T-helper 17 cell (primary cell): ENCODE measurements at regions not wholly inside any gene's neighbourhood (a gene's known extent, or its start where the extent isn't known, plus 50 kb on each side); places are given as distances from the start of the nearest gene placed in this dataset.
"Not testable (repeated sequence)": the region's sequence is repeated elsewhere in the genome, so short reads cannot be mapped to it uniquely, and the experiment has no call there.

Experiments used
- ATAC-seq: fragments of 150-1000 bp; cut with Tn5 transposase; 2 replicates; pipeline ENCODE4 v1.10.0; 2021; ENCODE audit warnings: mild to moderate bottlenecking, moderate library complexity
- DNase-seq, 3 donors: peaks; one replicate each; pipeline versions ENCODE4 v3.0.0 to v3.0.0-alpha.2; 2020 to 2021
- H3K9me3 ChIP-seq: one replicate; pipeline ENCODE4 v1.7.0; 2013; ENCODE audit warnings: low read length, mild to moderate bottlenecking; ENCODE audit not compliant: control insufficient read depth, poor library complexity, severe bottlenecking
- H3K27ac Mint-ChIP-seq: one replicate; pipeline ENCODE4 v1.8.0; 2022; ENCODE audit warnings: mild to moderate bottlenecking, moderate library complexity, mixed read lengths
- H3K27me3 Mint-ChIP-seq: one replicate; pipeline ENCODE4 v1.8.0; 2022; ENCODE audit warnings: mixed read lengths
- H3K36me3 Mint-ChIP-seq: one replicate; pipeline ENCODE4 v1.8.0; 2022; ENCODE audit warnings: low read depth, mixed read lengths
- H3K4me1 Mint-ChIP-seq: one replicate; pipeline ENCODE4 v1.8.0; 2022; ENCODE audit warnings: mild to moderate bottlenecking, mixed read lengths
- H3K4me3 Mint-ChIP-seq: one replicate; pipeline ENCODE4 v1.8.0; 2022; ENCODE audit warnings: mild to moderate bottlenecking, moderate library complexity, mixed read lengths

GRCh38 chr12:17322090-17322489 lies 716.1 kb upstream of the LMO3 start:
- H3K36me3 Mint-ChIP-seq = no peaks in the 10 kb centered on the region
- no peak for ATAC-seq
- no peak overlapping the region for H3K4me3 Mint-ChIP-seq
- no peaks in the 10 kb centered on the region for H3K27me3 Mint-ChIP-seq
- DNase-seq = no peak
- no peaks in the 10 kb centered on the region for H3K4me1 Mint-ChIP-seq
- H3K9me3 ChIP-seq = no peaks in the 10 kb centered on the region
- H3K27ac Mint-ChIP-seq = no peak overlapping the region

GRCh38 chr12:17304503-17305347 lies 698.8 kb upstream of the LMO3 start:
- Mint-ChIP-seq H3K27me3 (no peaks in the 10 kb centered on the region), H3K27ac (no peak overlapping the region), H3K36me3 (no peaks in the 10 kb centered on the region), H3K4me3 (no peak overlapping the region), H3K4me1 (no peaks in the 10 kb centered on the region)
- ATAC-seq = no peak
- peaks cover 2% of the 10 kb centered on the region for H3K9me3 ChIP-seq
- DNase-seq = no peak

- H3K9me3 ChIP-seq = peaks cover 4% of the 10 kb centered on the region
- Mint-ChIP-seq H3K36me3 (no peaks in the 10 kb centered on the region), H3K27ac (no peak overlapping the region), H3K4me1 (no peaks in the 10 kb centered on the region), H3K27me3 (no peaks in the 10 kb centered on the region), H3K4me3 (no peak overlapping the region)
- no peak for DNase-seq
- ATAC-seq = no peak
Observed at GRCh38 chr12:17302001-17302400, 696.0 kb upstream of the LMO3 start.

GRCh38 chr12:17301544-17301943 lies 695.6 kb upstream of the LMO3 start:
- ATAC-seq = no peak
- H3K27ac Mint-ChIP-seq = no peak overlapping the region
- no peaks in the 10 kb centered on the region for H3K36me3 Mint-ChIP-seq
- H3K9me3 ChIP-seq = peaks cover 7% of the 10 kb centered on the region
- H3K27me3 Mint-ChIP-seq = no peaks in the 10 kb centered on the region
- H3K4me3 Mint-ChIP-seq = no peak overlapping the region
- no peak for DNase-seq
- no peaks in the 10 kb centered on the region for H3K4me1 Mint-ChIP-seq

GRCh38 chr12:17296882-17297281 lies 690.9 kb upstream of the LMO3 start:
- ATAC-seq (no peak), DNase-seq (no peak)
- peaks cover 5% of the 10 kb centered on the region for H3K9me3 ChIP-seq
- no peak overlapping the region for H3K27ac Mint-ChIP-seq
- H3K4me1 Mint-ChIP-seq = no peaks in the 10 kb centered on the region
- no peaks in the 10 kb centered on the region for H3K27me3 Mint-ChIP-seq
- H3K36me3 Mint-ChIP-seq = no peaks in the 10 kb centered on the region
- H3K4me3 Mint-ChIP-seq = no peak overlapping the region

GRCh38 chr12:17286874-17287273 lies 680.9 kb upstream of the LMO3 start:
- ATAC-seq (no peak), DNase-seq (no peak)
- Mint-ChIP-seq H3K4me3 (no peak overlapping the region), H3K4me1 (no peaks in the 10 kb centered on the region), H3K36me3 (no peaks in the 10 kb centered on the region), H3K27me3 (no peaks in the 10 kb centered on the region), H3K27ac (no peak overlapping the region)
- no peaks in the 10 kb centered on the region for H3K9me3 ChIP-seq

GRCh38 chr12:17284873-17285272 lies 678.9 kb upstream of the LMO3 start:
- ATAC-seq (no peak), DNase-seq (no peak)
- Mint-ChIP-seq H3K36me3 (no peaks in the 10 kb centered on the region), H3K27ac (no peak overlapping the region), H3K4me1 (no peaks in the 10 kb centered on the region), H3K27me3 (no peaks in the 10 kb centered on the region), H3K4me3 (no peak overlapping the region)
- H3K9me3 ChIP-seq = no peaks in the 10 kb centered on the region

- Mint-ChIP-seq H3K36me3 (no peaks in the 10 kb centered on the region), H3K4me1 (no peaks in the 10 kb centered on the region), H3K4me3 (no peak overlapping the region), H3K27ac (no peak overlapping the region), H3K27me3 (no peaks in the 10 kb centered on the region)
- DNase-seq = no peak
- no peak for ATAC-seq
- no peaks in the 10 kb centered on the region for H3K9me3 ChIP-seq
Observed at GRCh38 chr12:17283563-17283962, 677.6 kb upstream of the LMO3 start.

GRCh38 chr12:17282169-17282568 lies 676.2 kb upstream of the LMO3 start:
- not testable (repeated sequence) for DNase-seq, H3K4me1 Mint-ChIP-seq, H3K27ac Mint-ChIP-seq, H3K36me3 Mint-ChIP-seq, H3K4me3 Mint-ChIP-seq, H3K27me3 Mint-ChIP-seq, ATAC-seq, H3K9me3 ChIP-seq

GRCh38 chr12:17278946-17279345 lies 673.0 kb upstream of the LMO3 start:
- DNase-seq = no peak
- Mint-ChIP-seq H3K36me3 (no peaks in the 10 kb centered on the region), H3K27ac (no peak overlapping the region), H3K4me1 (no peaks in the 10 kb centered on the region), H3K27me3 (no peaks in the 10 kb centered on the region), H3K4me3 (no peak overlapping the region)
- H3K9me3 ChIP-seq = no peaks in the 10 kb centered on the region
- no peak for ATAC-seq

- ATAC-seq (no peak), DNase-seq (no peak)
- H3K27me3 Mint-ChIP-seq = no peaks in the 10 kb centered on the region
- H3K4me3 Mint-ChIP-seq = no peak overlapping the region
- H3K27ac Mint-ChIP-seq = no peak overlapping the region
- H3K9me3 ChIP-seq = no peaks in the 10 kb centered on the region
- no peaks in the 10 kb centered on the region for H3K36me3 Mint-ChIP-seq
- H3K4me1 Mint-ChIP-seq = no peaks in the 10 kb centered on the region
Observed at GRCh38 chr12:17276196-17276595, 670.2 kb upstream of the LMO3 start.

GRCh38 chr12:17266856-17267255 lies 660.9 kb upstream of the LMO3 start:
- ATAC-seq (no peak), DNase-seq (no peak)
- Mint-ChIP-seq H3K27me3 (no peaks in the 10 kb centered on the region), H3K36me3 (no peaks in the 10 kb centered on the region), H3K27ac (no peak overlapping the region), H3K4me3 (no peak overlapping the region), H3K4me1 (no peaks in the 10 kb centered on the region)
- no peaks in the 10 kb centered on the region for H3K9me3 ChIP-seq

- no peaks in the 10 kb centered on the region for H3K4me1 Mint-ChIP-seq
- H3K9me3 ChIP-seq = no peaks in the 10 kb centered on the region
- no peak for DNase-seq
- no peaks in the 10 kb centered on the region for H3K36me3 Mint-ChIP-seq
- ATAC-seq = no peak
- no peak overlapping the region for H3K4me3 Mint-ChIP-seq
- H3K27ac Mint-ChIP-seq = no peak overlapping the region
- no peaks in the 10 kb centered on the region for H3K27me3 Mint-ChIP-seq
Observed at GRCh38 chr12:17264603-17265002, 658.6 kb upstream of the LMO3 start.

- DNase-seq = no peak
- H3K4me1 Mint-ChIP-seq = no peaks in the 10 kb centered on the region
- no peak overlapping the region for H3K27ac Mint-ChIP-seq
- H3K27me3 Mint-ChIP-seq = no peaks in the 10 kb centered on the region
- no peaks in the 10 kb centered on the region for H3K9me3 ChIP-seq
- no peak overlapping the region for H3K4me3 Mint-ChIP-seq
- no peak for ATAC-seq
- no peaks in the 10 kb centered on the region for H3K36me3 Mint-ChIP-seq
Observed at GRCh38 chr12:17239874-17240273, 633.9 kb upstream of the LMO3 start.
